Fibroblast of mammary gland (primary cell): ENCODE measurements at regions not wholly inside any gene's neighbourhood (a gene's known extent, or its start where the extent isn't known, plus 50 kb on each side); places are given as distances from the start of the nearest gene placed in this dataset.
A peak's percentile ranks its signal among the peaks of the same experiment; 100 is the strongest.
"Not testable (repeated sequence)": the region's sequence is repeated elsewhere in the genome, so short reads cannot be mapped to it uniquely, and the experiment has no call there.

ENCODE experiments used
- DNase-seq: peaks from one replicate; pipeline ENCODE4 v3.0.0-alpha.2; 2010; ENCODE audit warnings: low read depth
- H3K4me3 ChIP-seq: 2 replicates; pipeline ENCODE4 v1.5.1; 2011; ENCODE audit warnings: low read depth, mild to moderate bottlenecking, low read length, moderate library complexity; ENCODE audit not compliant: control insufficient read depth
- CTCF ChIP-seq: conservative IDR thresholded peaks from 2 replicates; pipeline ENCODE4 v1.5.1; 2011; ENCODE audit warnings: low read depth, low read length, inconsistent platforms; ENCODE audit not compliant: control insufficient read depth, insufficient read depth

GRCh38 chr12:94832780-94833681 lies 170.5 kb downstream of the NDUFA12 start:
- peak; percentile 64 for DNase-seq
- H3K4me3 ChIP-seq = no peak overlapping the region
- TF ChIP-seq CTCF = no peak

GRCh38 chr12:94832105-94832504 lies 171.4 kb downstream of the NDUFA12 start:
- no peak for TF ChIP-seq CTCF
- no peak overlapping the region for H3K4me3 ChIP-seq
- DNase-seq = no peak

GRCh38 chr12:94831081-94831751 lies 172.3 kb downstream of the NDUFA12 start:
- no peak for DNase-seq
- TF ChIP-seq CTCF = no peak
- H3K4me3 ChIP-seq = no peak overlapping the region

GRCh38 chr12:94829552-94829951 lies 173.9 kb downstream of the NDUFA12 start:
- no peak overlapping the region for H3K4me3 ChIP-seq
- no peak for DNase-seq
- no peak for TF ChIP-seq CTCF

GRCh38 chr12:94819011-94819410 lies 168.7 kb upstream of the TMCC3 start:
- no peak for TF ChIP-seq CTCF
- no peak for DNase-seq
- no peak overlapping the region for H3K4me3 ChIP-seq

- no peak for TF ChIP-seq CTCF
- DNase-seq = no peak
- H3K4me3 ChIP-seq = no peak overlapping the region
These were observed 167.3 kb upstream of the TMCC3 start for GRCh38 chr12:94817695-94818075.

- not testable (repeated sequence) for DNase-seq, H3K4me3 ChIP-seq
These were observed 166.8 kb upstream of the TMCC3 start for GRCh38 chr12:94817201-94817600.

GRCh38 chr12:94816746-94817145 lies 166.4 kb upstream of the TMCC3 start:
- not testable (repeated sequence) for H3K4me3 ChIP-seq, DNase-seq
